HG03196 (cell line): ENCODE measurements at regions not wholly inside any gene's neighbourhood (a gene's known extent, or its start where the extent isn't known, plus 50 kb on each side); places are given as distances from the start of the nearest gene placed in this dataset.
"Not testable (repeated sequence)": the region's sequence is repeated elsewhere in the genome, so short reads cannot be mapped to it uniquely, and the experiment has no call there.

Experiments
- ATAC-seq: cut with Tn5 transposase; IDR thresholded peaks from one replicate; pipeline ENCODE4 v1.9.1; 2021; ENCODE audit not compliant: unreplicated experiment

DNA sequence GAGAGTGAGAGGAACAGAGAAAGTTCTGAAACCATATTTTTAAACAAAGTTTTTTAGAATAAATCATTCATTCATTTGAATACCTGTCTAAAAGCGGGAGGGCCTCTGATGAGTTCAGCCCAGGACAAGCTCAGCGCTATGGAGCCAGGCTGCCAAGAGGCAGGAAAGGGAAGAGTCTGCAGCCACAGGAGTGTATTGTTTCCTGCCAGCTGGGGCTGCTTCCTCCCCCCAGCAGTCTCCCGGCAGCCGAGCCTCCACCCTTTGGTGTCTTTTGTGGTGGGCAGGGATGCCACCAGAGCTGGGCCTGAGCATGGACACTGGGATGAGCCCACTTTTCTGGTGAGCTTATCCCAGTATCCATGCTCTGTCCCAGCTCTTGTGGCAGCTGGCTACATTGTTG is 199.5 kb upstream of the TPRG1 start:
- ATAC-seq: no peak

GRCh38 chr3:188974856-188975599 is 196.7 kb upstream of the TPRG1 start:
- no peak for ATAC-seq

DNA sequence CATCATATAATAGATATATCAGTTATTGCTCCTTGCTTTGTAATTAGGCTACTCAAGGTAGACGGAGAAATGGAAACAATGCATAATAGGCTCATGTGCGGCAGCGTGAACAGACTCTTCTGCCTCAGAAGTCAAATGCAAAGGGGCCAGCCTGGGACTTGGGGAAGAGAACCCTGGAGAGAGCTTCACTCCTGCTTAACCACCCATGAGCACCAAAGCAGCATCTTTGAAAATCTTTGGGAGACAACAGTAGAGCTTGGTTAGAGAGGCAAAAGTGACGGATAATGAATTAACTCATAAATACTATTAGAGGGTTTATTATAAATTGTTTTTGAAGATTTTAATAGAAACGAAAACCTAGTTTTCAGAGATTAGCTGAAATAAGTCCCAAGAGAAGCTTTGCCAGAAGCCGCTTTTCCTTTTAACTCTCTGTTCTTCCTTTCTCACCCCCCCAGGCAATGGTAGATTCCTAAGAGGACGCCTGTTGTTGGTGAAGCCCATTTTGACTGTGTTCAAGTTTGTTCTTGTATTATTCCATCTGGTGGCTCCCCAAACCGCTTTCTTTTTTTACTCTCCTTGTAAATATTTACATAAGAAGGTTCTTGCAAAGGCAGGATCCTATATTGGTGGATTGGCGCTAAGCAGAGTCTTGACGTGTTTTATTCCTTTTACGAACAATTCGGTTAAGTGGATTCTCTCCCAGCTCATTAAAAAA is 196.0 kb upstream of the TPRG1 start:
- ATAC-seq: no peak

DNA sequence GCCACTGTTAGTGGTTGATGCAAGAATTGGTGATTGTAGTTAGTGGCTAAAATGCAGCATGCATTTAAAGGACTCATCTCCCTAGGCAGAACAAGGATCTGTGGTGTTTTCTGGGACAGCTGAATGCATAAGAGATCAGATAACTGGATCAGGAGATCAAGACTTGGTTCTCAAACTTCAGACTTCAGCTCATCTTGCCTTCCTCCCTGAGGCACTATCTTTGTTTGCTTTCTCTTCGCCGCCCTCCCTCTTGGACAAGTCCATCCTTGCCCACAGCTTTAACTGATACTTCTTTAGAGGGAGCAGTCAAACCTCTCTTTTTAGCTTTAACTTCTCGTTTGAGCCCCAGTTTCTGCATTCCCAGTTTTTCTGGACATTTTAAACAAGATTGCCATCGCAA is 195.4 kb upstream of the TPRG1 start:
- ATAC-seq: no peak

- no peak for ATAC-seq
These were observed 193.2 kb upstream of the TPRG1 start for GRCh38 chr3:188978421-188979171.

DNA sequence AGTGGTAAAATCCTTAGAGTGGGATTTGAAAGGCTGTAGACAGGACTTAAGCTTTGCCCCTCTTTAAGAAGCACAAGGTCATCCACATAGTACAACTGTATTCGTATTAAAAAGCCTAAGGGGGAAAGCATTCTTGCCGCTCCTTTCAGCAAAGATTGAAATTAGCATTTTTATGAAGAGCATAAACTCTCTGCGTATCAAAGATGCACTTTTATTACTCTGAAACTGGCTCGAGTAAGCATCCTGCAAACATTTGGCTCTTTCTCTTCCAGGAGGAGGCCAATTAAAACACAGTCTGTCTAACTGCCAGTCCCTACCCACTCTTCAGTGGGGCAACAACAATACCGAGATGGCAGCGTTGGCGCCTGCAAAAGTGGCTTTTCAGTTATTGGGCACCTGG is 192.5 kb upstream of the TPRG1 start:
- ATAC-seq: no peak

DNA sequence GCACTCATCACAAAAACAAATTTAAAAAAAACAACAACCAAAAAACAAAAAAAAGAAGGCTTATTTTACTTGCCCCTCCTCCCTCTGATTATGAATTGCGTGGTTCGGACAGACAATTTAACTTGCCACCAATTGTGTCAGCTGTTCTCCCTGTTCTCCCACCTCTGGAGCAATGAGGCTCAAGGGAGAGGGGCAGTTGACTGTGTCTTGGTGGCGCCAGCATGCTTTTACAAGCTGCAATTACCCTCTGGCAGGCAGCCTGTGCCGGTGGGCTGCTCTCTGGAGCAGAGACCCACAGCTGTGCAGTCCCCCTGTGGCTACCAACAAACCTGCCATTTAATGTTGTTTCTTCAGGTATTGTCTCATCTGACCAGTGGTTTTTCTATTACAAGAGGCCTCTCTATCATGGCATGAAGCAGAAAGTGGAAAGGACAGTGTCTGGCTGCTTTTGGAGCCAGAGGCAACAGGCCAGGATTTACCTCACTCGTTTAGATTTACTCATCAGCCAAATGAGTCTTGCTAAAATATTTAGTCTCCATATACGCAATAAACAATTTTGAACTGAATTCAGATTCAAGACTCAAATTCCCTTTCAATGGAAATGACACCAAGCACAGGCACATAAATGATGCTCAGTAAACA is 192.0 kb upstream of the TPRG1 start:
- ATAC-seq: no peak

DNA sequence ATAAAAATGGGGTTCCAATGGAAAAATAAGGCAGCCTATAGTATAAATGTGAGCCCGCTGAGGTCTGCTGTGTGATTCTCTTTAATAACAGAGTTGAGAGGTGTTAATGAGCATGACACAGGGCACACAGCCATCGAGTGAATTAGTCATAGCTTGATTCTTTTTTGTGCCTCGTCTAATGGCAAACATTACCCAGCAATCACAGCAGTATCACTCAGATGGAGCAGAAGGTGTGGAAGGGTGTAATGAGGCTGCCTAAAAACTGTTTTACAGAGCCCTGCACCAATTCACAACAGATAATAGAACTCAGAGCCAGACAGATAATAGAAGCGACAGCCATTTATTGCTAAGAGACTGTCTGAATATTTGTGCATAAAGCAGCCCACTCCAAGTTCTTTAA is 178.6 kb upstream of the TPRG1 start:
- no peak for ATAC-seq

- no peak for ATAC-seq
These were observed 170.2 kb upstream of the TPRG1 start for GRCh38 chr3:189001559-189001958.

GRCh38 chr3:189003410-189003809 is 168.4 kb upstream of the TPRG1 start:
- no peak for ATAC-seq

DNA sequence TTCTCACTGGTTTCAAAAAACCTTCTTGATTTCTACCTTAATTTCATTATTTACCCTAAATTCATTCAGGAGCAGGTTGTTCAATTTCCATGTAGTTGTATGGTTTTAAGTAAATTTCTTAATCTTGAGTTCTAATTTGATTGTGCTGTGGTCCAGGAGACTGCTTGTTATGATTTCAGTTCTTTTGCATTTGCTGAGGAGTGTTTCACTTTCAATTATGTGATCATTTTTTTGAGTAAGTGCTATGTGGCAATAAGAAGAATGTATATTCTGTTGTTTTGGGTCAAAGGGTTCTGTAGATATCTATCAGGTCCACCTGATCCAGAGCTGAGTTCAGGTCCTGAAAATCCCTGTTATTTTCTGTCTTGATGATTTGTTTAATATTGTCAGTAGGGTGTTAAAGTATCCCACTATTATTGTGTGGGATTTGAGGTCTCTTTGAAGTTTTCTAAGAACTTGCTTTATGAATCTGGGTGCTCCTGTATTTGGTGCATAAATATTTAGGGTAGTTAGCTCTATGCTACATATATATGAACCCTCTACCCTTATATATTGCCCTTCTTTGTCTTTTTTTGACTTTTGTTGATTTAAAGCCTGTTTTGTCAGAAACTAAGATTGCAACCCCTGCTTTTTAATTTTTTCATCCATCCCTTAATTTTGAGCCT is 158.4 kb upstream of the TPRG1 start:
- ATAC-seq: no peak

GRCh38 chr3:189014526-189014925 is 157.2 kb upstream of the TPRG1 start:
- ATAC-seq: no peak

GRCh38 chr3:189022576-189023466 is 148.9 kb upstream of the TPRG1 start:
- not testable (repeated sequence) for ATAC-seq

GRCh38 chr3:189025866-189026265 is 145.9 kb upstream of the TPRG1 start:
- ATAC-seq: no peak

- ATAC-seq: no peak
These were observed 144.1 kb upstream of the TPRG1 start for GRCh38 chr3:189027626-189028155.

DNA sequence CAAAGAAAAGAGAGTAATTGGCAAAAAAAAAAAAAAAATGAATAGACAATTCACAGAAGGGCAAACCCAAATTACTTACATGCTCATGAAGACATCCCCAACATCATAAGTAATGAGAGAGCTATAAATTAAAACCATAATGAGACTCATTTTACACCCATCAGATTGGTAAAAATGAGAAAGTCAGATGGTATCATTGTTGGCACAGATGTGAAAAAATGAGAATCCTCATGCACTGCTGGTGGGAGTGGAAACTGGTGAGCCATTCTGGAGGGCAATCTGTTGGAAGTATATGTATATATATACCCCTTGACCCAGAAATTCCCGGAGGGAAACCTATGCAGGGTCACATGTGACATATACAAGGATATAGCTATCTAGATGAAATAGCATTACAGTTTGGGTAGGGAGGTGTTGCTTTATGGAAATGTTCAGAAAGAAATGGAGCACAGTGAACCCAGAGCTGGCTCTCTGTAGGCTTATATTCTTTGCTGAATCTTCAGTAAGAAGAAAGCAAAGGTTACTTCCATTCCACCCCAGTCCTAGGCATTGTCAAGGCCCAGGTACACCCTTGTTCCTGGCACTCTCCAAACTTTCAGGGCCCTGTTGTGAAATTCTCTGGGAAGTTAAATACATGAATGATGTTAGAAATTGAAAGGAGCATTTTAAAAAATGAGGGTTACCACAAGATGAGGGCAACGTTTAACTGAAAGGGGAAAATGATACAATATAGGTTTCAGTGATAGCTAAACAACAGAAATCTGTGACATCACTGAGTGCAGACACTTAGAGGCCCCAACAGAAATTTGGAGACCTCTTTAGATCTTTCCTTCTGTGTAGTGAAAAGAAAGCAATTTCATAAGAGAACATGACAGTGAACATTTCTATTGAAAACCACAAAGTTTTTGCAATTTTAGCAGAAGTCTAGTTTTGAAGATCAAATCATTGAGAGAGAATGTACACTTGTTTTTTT is 132.7 kb upstream of the TPRG1 start:
- no peak for ATAC-seq

DNA sequence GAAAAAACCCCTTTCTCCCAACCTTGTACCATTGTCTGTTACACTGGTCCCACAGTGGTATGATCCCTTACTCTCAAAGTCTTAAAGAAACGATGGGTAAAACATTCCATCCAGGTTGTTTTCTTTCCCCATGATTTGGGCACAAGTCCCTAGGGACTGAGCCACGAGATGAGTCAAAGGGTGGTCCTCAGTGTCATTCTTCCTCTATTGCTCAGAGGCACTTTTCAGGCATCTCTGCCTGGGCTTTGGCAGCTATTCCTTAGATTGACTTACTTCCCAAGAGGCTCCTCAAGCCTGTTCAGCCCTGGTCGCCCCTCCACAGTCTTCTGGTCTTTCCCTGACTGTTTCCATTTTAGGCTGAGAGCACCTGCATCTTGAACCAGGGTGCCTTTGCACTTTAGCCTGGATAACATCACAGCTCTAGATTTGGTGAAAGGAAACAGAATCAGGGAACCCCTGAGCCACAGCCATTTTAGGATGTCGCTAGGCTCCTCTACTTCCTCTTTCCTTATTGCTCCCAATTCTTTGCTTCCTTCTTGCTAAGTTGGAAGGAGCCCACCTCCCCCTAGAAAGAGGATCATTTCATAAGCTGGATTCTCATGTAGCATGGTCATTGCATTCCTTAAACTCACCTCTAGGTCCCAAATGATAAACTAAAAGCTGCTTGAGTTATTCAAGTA is 131.0 kb upstream of the TPRG1 start:
- ATAC-seq: no peak
